ENCODE measurements at regions not wholly inside any gene's neighbourhood (a gene's known extent, or its start where the extent isn't known, plus 50 kb on each side); places are given as distances from the start of the nearest gene placed in this dataset.

DNA sequence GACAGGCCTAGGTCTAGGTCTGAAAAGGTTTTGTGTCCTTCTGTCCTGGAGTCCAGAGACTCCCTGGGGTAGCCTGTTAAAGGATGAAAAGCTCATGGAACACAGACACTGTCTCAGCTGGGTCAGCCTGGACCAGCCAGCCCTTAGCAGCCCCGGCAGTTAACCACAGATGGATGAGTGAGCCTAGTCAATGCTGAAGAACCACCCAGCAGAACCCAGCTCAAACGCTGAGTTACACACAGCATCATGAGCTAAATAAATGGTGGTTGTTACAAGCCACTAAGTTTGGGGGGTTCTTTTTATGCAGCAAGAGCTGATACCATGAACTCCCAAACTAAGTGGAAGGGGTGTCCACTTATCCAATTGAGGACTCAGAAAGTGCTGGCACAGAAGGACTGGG, 472.8 kb upstream of the PROK2 start:
- DNase-seq (ENCODE audit: low read depth) = no peak

DNA sequence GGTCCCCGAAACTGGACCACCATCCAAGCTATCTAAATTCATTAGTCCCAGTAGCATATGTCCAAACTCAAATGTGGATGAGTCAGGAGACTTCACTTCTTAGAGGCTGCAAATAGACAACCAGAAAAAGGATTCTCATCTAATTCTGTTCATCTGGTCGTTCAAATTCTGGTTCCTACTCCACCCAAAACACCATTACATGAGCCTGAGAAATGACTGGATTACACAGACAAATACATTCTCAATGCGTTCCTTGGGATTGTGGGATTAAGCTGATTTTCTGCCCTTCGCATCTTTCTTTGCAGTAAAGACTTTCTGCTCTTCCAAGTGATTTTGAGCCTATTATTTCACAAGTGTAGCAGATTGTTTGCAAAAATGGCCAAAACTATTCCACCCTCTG, 472.3 kb upstream of the PROK2 start:
- no peak for DNase-seq (ENCODE audit: low read depth)

DNA sequence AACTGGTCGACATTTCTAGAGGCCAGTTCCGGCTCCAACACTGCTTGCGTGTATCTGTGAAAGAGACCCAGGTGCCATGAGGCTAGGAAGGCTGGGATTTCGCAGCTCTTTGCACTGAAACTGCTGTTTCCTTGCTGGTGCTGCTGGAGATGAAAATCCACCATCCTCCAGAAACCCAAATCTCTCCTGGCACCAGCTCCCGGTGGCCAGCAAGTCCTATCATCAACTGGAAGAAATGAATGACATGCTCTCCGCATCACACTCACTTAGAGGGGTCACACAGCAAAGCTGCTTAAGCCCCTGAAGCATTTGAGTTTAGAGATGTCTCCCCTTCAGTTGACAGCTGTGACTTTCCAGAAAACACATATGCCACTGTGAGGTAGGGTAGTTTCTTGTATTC, 471.8 kb upstream of the PROK2 start:
- no peak for DNase-seq (ENCODE audit: low read depth)

DNA sequence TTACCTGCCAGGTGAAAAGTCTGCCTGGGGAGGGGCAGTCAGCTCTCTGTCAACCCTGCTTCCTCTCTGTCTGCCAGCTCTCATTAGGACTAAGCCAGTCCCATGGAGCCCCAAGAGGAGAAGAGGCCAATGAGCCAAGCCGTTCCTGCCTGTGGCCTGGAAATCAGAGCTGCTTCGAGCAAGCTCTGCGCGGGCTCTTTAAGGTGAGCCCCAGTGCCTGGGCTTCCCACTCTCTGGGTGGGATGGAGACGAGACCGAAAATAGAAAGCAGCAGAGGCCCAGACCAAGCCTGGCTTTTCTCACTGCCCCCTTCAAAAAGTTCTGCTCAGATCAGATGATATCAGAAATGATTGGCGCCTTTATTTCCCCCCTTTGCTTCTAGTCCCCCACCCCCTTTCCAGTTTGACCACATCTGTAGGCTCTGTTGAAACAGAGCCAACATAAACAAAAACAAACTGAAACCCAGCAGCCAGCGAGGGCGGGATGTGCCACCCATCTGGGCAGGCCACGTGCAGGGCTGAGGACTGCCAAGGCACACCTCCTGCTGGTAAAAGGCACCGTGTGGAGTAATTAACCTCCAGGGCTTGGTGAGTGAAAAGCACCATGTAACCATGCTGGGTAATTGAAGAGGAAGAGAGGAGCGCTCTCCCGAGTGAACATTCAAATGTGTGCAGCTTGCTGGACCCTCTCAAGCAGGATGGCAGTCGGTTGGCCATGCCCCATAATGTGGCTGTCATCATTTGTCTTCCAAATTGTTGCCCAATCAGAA, 471.0 kb upstream of the PROK2 start:
- no peak for DNase-seq (ENCODE audit: low read depth)

DNA sequence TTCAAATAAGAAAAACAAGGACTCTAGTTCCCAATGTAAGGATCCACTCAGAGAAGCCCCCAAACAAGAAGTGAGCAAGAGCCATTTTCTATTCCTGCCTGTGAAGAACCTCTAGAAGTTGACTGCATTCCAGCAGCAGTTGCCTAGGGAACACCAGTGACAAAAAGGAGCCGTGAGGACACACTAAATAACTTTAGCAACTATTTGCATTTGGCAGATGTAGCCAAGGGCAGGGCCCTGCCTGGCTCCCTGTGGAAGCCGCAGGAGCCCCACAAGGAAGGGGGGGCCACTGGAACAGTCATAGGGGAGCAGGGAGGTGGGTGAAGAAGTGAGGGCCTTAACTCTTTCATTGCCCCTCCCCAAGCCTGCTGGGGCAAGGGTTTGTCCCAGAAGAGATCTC, 470.2 kb upstream of the PROK2 start:
- no peak for DNase-seq (ENCODE audit: low read depth)

DNA sequence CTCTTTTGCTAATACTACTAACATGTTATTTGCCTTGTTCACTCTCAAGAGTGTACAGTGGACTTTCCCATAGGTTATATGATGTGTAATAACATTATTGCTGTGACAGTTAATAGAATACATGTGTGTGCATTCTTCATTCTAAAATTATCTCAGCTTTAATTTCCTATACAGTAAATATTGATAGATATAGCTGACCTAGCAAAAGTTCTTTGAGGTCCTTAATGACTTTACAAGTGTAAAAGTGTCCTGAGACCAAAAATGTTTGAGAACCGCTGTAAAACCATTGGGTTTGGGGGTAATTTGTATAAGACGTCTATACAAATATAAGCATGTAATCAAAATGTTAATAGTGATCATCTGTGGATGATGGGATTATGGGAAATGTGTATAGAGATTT, 469.5 kb upstream of the PROK2 start:
- DNase-seq (ENCODE audit: low read depth) = no peak

DNA sequence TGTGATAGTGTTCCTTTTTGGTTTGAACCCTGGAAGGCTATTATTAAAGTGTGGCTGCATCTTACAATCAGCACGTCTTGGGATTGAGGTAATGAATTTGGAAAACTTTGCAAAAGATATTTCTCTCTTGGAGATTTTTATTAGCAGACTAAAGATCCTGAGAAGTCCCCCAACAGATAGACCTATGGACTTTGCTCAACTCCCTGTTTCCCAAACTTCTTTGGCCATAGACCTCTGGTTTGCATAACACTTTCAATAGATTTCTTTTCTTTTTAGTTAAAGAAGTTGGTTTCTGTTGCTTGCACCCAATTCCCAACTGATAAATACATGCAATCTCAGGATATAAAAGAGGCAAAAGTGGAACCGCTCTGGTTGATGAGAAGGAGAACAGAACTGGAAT, 465.8 kb upstream of the PROK2 start:
- no peak for DNase-seq (ENCODE audit: low read depth)

DNA sequence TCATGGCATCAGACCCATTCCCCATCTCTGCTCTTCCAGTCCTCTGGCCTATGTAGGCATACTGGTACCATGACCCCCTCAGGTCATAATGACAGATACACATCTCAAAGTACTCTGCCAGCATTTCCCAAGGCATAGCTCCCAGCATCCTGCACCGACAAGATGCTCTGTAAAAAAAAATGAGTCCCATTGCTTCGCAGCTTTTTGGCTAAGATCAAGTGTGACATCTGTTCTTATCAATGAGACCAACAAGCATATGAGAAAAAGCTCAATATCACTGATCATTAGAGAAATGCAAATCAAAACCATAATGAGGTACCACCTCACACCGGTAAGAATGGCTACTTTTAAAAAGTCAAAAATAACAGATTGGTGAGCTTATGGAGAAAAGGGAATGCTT, 463.9 kb upstream of the PROK2 start:
- no peak for DNase-seq (ENCODE audit: low read depth)

DNA sequence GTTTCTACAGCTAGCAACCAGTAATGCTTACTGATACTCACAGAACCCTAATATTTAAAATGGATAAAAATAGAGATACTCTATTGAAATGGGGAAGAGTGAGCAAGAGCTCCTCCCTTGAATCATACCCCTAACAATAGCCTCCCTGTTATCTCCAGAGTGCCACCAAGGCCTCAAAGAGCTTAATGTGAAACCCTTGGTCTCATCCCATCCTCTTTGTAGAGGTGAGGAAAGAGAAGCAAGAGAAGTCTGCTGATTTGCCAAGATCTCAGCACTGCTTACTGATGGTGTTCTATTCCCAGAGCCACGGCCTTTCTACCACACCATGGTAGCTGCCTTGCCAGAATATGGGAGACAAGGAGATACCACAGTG, 463.4 kb upstream of the PROK2 start:
- DNase-seq (ENCODE audit: low read depth) = no peak

DNA sequence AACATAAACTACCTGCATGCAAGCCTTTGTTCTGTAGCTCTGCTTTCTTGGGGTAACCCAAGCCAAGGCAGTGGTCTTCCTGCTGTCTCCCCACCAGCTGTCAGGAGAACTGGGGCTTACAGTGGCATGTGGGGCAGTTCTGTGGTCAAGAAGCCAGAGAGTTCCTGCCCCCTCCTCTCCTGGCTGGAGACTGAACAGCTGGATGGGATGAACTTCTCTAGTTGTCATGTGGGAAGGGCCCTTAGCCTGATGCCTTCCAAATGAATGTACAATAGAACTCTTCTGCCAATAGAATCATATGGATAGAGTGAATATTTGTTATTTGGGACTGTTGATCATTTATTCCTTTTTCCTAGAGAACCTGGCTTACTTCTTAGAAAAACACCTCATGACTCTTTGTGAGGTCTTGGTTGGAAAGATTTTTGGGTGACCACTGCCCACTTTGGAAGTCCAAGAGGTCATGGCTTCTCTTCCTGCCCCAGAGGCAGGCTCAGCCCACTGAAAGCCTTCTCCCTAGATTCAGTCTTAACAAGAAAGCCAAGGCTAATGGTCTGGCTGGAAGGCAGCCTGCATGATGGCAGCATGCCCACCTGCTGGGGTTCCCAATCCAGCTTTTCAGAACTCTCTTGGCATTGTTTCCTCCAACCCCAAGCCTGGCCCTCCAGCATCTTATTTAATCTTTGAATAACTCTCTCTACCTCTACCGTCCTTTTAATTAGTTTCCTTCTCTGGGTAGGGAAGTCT, 462.9 kb upstream of the PROK2 start:
- DNase-seq (ENCODE audit: low read depth) = no peak

DNA sequence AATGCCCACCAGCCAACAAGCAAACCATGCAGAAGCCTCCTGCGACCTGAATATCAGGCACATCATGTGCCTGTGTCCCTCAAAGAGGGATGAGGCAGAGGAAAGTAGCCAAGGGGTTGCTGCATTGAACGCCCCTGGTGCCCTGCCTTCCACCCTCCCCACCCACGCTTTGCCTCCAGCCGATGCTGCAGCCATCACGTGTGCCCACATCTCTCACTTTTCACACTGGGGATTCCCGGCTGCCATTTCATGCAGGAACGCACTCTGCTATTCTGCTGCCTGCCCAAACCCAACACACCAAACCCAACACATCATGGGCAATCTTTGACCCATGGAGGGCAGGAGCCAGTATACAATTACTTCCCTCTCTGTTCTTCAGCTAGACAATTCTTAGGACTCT, 462.2 kb upstream of the PROK2 start:
- no peak for DNase-seq (ENCODE audit: low read depth)

DNA sequence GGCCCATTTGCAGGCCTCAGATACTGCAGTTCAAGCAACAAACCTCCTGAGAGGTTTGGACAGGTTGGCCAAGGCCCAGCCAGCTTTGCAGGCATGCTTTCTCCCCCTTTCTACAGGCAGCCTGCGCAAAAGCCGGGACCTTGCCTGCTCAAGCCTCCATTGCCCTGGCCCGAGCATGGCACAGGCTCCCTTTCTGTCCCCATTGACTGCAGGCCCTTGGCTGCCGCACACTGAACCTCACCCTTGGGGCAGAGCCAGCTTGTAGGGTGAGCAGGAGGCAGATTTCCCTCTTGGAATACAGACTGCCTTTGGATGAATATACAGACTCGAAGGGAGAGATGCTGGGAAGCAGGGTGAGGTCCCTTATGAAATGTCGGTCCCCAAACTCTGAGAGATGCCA, 461.7 kb upstream of the PROK2 start:
- no peak for DNase-seq (ENCODE audit: low read depth)

DNA sequence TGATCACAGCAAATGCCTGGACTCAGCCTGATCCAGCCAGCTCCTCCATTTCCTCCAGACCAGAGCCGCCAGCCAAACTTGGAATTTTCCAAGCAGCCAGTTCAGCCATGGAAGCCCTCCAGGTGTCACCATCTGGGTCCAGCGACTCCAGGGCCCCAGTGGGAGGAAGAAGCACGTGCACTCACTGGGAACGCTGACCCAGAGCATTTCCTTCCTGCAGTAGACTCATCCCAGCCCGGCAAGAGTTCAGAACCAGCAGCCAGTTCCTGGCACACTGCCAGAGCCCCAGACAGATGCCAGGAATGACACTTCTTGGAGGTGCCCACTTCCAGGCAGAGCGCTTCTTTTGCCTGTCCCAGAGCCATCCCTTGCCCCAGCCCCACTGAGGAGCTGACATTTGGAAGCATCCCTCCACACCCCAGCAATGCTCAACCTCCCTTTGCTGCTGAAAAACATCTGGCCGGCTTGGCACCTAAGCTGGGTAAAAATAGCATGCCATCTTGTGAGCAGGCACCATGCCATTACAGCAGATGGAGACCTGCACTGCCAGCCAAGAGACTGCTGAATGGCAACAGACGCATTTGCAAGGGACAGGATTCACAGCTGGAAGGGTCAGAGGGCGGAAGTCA, 460.3 kb upstream of the PROK2 start:
- no peak for DNase-seq (ENCODE audit: low read depth)

DNA sequence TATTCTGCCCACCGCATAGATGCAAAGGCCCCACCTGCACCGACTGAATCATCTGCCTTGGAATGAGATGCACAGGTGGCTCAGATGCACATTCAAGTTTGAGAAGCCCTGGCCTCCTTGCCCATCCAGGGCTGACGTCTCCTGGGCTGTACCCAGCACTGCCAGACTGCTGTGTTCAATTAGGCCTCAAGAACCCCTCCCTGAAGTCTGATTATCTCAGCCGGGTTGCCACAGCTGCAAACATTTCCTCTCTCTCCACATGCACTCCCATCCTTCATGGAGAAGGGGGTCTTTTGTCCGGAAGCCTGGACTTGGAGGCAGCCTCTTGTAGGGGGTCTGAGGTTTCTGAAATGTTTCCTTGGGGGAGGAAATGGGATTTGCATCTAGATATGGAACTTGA, 459.4 kb upstream of the PROK2 start:
- no peak for DNase-seq (ENCODE audit: low read depth)

DNA sequence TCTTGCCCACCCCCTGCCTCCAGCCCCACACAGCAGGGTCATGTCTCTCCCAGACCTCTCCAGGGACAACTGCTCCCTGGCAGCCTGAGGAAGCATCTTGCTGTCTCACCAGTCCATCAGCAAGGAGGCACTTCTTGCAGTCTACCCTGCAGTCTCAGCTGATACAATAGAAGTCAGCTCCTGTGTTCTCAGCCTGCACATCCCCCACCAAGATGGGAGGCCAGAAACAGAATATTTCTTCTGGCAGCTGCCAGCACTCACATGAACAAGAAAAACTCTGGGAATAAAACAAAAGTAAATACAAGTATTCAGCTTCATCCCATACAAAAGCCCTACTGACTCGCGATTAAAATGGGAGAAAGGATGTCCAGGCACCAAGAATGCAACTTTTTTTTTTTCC, 457.4 kb upstream of the PROK2 start:
- no peak for DNase-seq (ENCODE audit: low read depth)

DNA sequence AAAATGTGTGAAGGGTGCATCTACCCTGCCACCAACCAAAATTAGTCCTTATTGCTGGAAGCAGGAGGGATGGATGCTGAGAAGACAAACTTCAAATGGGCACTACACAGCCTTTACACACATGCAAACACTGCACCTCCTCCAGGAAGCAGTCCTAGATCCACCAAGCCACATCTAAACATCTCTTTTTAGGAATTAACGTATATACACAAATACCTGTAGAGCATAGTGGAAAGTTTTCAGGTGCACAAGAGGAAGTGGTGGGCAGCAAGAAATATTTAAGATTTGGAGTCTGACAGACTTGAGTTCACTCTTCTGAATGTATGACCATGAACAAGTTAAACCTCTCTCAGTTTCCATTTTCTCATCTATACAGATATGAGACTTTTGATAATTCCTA, 456.6 kb upstream of the PROK2 start:
- DNase-seq (ENCODE audit: low read depth) = no peak

DNA sequence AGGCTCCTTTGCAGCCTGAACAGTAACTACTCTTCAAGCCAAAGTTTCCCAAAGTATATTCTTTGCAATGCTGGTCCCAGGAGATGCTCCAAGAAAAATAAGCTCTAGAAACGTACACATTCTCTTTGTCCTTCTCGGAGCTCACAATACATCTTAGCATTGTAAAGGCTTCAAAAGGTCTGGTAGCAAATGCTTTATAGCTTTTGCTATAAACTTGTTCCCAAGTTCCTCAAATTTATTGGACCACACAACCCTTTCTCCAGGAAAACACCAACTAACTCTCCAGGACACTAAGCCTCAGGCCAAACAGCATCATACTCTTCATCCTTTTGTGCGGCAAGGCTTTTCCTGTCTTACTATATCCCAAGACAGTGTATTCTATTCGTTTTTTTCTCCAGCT, 455.6 kb upstream of the PROK2 start:
- no peak for DNase-seq (ENCODE audit: low read depth)

DNA sequence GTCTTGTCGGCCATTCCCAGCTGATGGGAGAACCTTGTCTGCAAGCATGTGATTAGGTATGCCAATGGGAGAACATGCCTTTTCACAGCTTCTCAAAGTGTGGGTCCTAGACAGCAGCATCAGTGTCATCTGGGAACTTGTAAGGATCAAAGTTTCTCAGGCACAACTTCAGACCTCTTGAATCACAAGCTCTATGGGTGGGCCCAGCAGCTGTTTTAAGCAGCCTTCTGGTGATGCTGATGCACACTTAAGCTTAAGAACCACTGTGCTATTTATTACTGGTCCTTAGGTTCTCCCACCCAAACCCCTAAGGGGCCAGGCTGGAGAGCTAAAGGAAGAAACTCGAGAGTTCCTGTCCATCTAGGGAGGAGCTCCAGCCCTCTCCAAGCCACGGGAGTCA, 453.9 kb upstream of the PROK2 start:
- DNase-seq (ENCODE audit: low read depth) = no peak

DNA sequence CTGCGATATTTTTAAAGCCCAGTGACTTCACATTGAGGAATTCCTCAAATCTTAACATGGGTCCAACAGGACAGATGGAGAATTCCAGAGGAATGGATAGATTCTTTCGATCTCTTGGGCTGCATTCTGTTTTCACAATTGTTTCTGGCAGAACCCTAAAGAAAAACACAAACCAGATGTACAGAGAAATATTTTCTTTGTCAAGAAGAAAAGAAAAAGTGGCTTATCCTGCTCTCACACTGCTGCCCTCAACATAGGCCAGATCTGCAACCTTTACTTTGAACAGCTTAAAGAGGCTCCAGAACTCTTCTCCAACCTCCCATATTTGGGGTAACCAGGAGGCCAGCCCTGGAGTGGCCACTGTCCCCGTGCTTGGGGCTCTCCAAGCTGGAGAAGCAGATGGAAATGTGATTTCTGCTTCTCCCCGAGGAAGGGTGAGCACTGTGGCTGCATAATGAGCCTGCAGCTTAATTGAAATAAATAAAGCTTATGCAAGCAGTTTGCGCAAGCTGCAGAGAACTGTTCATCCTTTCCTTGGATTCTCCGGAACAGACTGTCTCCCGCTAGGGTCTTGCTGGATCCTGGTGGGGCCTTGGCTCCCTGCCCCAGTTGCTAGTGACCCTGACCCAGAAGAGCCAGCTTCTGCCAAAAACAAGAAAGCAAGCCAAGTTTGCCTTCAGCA, 453.2 kb upstream of the PROK2 start:
- DNase-seq (ENCODE audit: low read depth) = no peak

DNA sequence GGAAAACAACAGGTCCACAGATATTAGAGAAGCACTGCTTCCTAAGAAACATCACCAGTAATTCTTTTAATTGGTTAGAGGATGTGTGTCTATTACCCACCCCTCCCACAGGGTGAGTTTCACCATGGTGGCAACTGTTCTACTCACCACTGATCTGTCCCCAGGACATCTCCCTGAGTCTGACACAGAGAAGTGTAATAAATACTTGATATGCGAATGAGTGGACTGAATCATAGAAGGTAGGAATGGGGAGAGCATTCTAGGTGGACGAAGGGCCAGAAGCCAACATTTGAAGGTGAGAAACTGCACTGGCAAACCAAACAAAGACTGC, 452.7 kb upstream of the PROK2 start:
- DNase-seq (ENCODE audit: low read depth) = no peak

DNA sequence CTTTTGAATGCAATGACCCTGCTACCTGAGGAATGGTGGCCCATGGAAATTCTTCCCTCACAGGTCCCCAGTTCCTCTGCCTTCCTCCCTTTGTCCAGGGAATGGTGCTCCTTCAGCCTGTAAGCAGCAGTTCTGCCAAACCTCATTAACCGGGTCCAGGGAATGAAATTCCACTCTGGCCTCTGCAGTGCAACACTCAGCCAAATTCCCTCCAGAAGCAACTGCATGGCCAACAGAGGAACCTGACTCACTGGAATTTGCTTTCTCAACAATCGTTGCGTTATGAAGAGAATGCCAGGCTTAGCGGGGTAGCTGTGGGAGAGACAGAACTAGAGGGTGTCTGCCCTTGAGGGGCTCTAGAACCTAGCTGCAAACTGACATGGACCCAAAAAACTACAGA, 449.4 kb upstream of the PROK2 start:
- no peak for DNase-seq (ENCODE audit: low read depth)

DNA sequence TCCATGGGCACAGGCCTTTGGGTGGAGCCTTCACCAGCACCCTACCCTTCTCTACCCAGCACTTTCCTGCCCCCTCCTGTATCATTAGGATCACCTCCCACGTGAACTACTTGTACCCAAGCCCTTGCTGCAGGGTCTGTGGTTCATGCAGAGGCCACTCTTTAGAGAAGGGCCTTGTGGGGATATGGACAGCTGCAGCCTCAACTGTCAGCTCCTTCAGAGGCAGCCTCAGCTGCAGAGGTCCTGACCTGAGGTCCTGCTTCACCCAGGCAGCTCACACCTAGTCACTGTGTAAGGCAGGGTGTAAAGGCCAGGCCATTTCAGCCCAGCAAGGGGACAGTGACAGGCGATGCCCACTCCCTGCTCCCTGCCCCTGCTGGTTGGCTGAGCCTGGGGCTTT, 448.6 kb upstream of the PROK2 start:
- no peak for DNase-seq (ENCODE audit: low read depth)

DNA sequence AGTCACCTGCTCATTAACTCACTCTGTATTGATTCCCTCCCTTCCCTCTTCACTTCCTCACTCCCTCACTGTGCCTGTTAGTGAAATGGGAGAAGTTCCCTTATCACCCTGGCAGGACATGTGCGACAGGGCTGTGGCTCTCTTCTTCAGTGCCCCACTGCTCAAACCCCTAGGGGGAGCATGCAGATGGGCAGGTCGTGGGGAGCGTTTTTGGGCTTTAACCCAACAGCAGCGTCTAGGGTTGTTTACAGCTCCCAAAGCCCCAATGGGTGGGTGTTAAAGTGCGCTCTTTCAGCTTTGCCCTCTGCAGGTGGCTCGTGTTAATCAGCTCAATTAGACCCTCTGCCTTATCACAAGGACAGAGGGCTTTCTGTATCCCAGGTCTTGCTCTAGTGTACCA, 447.8 kb upstream of the PROK2 start:
- DNase-seq (ENCODE audit: low read depth) = no peak

Measured in stimulated activated CD8-positive, alpha-beta memory T cell treated with anti-CD3 and anti-CD28 coated beads, Interleukin-15, amount 100 ng/mL, for 24 hours (primary cell).